NCI-H146 (cell line): ENCODE measurements at regions not wholly inside any gene's neighbourhood (a gene's known extent, or its start where the extent isn't known, plus 50 kb on each side); places are given as distances from the start of the nearest gene placed in this dataset.

Source experiments
- DNase-seq: peaks from one replicate; lab custom pipeline; 2025; lab: John Stamatoyannopoulos, UW

DNA sequence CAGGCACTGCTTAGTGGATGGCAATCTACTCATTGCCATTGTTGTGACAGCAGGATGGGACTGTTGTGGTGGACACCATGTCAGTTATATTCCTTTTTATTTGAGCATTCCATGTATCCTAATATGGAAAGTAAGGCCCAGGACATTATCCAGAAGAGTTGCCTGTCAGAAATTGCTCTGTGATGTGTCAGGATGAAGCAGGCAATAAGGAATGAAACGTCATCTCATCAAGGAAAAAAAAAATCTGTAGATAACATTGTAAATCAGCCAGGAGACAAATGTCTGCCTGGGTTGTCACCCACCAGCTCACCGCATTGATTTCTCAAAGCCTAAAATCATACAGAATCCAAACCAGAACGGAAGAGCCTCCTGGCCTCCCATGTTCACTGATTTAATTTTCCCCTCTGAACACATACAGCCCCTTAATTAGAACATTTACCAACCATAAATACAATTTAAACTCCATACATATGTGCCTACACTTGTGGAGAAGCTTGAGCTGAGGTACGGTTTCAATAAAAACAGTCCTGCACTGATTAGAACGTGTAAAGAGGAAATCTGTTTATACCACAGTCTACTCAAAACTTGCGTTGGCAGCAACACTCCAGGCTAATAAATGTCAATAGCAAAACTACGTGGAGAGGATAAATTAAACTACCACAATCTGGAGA lies 73.9 kb downstream of the FOXD1 start:
- DNase-seq, result no peak

DNA sequence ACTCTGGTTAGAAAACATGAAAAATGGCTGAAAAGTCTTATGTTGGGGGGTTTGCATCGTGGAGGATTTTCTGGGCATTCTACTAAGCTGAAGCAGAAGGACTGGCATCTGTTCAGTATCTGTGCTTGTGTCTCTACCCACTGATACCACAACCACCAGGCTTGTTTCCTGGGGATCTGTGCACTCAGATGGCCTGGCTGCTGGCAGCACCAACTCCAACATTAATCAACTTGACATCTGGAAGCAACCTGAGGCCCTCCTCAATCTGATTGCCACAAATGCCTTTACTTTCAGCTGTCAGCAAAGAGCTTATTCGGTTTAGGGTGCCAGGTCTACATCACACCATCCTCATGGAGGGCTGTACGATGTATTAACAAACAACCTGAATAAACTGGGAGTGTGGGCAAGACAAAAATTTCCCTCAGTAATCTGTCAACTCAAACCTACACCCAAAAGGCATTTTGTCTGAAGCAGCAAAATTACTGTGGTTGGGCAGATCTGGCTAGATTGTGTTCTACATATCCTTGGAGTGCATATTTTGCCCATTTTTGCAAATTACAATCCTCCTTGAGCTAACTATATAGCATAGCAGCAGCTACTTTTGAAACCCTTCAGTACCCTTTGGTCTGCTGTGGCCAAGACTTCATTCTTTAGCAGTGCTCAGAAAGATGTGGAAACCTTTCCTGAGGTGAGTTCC lies 74.6 kb downstream of the FOXD1 start:
- DNase-seq, result no peak

DNA sequence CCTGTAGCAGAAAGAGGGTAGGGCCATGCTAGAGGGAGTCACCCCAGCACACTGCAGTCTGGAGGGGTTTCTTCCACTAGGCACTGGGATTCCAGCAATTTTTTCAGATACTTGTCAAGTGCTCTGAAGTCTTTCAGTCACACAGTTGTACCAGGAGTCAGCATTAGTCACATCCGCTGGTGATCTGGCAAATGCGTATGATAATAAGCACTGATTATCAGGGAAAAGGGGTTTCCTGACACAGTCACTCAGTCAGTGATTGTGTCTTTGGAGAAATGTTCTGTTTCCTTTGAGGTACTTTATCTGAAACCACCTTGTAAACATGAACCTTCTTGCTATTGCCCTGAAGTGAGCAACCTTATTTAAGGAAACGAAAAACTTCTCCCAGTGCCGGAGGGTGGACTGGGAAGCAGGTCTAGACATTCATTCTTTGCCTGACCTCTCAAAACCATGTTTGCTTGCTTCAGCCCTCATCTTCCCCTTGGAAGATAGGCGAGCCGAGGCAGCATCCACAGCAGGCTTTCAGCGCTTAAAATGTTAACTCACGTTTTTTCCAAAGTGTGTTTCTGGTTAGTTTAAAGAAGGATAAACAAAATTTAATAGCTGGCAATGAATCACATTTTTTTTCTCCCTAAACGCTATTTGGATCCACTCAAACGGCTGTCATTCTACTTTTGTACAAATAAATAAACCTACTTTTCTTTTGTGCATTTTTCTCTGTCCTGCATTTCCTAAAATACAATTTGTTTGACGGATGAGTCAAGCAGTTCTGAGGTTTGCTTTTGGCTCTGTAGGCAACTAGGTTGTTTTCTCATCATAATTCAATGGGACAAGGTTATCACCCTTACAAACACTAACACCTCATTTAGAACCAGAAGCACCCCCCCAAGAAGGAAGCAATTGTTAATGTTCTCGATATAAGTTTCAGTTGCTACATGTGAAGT lies 77.7 kb downstream of the FOXD1 start:
- no peak for DNase-seq

DNA sequence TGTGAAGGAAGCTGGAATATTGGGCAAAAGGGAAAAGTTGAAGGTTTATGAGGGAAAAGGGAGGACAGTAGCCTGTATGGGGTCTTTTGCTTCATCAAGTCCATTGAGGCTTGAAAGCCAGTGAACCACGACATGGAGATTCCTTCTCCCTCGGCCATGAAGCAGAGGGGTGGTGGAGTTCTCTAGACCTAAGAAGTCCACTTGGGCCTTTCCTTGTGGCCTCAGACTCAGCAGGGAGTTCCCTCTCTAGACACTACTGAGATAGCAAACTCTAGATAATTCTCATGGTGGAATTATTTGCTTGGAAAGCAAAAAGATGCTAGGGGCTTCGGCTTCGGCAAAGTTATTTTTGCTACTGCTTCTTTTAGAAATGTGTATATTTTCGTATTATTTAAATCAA lies 78.5 kb downstream of the FOXD1 start:
- no peak for DNase-seq

DNA sequence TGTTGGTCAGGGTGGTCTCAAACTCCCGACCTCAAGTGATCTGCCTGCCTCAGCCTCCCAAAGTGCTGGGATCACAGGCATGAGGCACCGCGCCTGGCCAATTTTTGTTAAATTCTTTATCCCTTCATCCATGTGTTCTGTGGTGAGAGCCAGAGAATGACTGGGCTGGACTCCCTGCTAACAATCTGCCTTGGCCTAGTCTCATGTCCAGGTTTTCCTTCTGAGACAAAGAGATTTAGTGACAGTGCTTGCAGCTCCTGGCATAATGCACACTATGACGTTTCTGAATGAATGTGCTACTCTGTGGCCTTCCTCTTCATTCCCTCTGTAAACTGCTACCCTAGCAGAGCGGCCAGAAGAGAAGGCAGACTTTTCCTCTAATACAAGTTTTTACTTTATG lies 79.3 kb downstream of the FOXD1 start:
- DNase-seq, result no peak

DNA sequence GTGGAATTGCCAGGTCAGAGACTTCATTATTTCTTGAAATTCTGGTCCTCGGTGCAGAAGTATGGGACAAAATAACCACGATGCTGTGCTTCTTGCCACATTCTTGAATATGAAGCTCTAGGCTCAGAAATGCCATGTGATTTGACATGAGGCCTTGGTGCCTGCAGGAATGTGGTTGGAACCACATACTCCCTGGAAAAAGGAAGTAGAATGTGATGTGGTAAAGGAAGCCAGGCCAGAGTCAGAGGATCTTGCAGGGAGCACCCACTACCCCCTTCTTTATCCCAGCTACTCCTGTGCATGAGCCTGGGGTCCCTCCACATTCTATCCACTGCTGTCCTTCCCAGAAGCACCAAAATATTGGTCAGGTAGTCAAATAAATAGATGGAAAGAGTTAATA lies 80.9 kb downstream of the FOXD1 start:
- no peak for DNase-seq

DNA sequence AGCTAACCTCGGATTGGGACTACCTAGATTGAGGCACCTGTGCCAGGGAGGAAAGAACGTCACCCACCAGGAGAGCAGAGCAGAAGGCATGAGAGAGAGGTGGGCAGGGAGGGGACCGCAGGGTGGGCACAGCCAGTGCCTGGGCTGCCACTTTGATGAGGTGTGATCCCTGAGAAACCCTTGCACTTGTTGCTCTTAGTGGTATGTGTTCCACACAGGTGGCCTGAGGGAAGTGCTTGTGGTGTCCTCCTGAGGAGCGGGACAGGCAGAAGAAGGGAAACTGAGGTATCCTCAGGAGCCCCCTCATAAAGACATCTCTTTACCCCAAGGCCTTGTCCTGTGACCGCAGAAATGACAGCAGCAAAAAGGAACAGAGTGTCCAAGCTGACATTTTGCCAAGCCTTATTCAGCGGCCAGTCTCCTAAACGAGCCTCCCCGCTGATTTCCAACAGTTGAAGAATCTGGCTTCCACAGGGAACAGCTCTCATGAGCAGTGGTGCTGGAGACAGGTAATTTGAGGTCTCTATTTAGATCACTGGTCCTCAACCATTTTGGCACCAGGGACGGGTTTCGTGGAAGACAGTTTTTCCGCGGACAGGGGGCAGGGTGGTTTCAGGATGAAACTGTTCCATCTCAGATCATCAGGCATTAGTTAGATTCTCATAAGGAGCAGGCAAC lies 82.4 kb downstream of the FOXD1 start:
- DNase-seq, result peak; percentile 80

DNA sequence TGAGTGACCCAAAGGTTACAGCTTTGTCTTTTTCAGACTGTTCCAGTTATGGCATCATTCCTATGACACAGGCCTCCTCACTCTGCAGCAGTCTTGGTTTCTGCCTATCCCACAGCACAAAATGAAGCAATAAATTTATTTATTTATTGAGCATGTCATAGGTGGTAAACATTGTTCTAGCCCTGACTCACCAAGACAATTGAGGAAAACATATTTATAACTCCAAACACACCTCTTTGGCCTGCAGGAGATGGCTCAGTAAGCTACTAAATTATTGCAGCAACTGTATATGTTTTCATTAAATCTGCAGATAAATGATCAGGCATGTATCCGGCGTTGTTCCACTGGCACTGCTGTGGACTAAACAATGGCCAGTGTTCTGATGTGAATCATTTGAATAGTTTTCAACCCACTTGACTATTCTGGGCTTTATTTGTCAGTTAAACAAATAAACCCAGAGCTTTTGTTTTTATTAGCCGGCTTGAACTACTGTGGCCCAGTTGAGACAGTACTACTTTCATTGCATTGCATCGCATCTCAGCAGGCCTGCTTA lies 83.2 kb downstream of the FOXD1 start:
- DNase-seq, result no peak

DNA sequence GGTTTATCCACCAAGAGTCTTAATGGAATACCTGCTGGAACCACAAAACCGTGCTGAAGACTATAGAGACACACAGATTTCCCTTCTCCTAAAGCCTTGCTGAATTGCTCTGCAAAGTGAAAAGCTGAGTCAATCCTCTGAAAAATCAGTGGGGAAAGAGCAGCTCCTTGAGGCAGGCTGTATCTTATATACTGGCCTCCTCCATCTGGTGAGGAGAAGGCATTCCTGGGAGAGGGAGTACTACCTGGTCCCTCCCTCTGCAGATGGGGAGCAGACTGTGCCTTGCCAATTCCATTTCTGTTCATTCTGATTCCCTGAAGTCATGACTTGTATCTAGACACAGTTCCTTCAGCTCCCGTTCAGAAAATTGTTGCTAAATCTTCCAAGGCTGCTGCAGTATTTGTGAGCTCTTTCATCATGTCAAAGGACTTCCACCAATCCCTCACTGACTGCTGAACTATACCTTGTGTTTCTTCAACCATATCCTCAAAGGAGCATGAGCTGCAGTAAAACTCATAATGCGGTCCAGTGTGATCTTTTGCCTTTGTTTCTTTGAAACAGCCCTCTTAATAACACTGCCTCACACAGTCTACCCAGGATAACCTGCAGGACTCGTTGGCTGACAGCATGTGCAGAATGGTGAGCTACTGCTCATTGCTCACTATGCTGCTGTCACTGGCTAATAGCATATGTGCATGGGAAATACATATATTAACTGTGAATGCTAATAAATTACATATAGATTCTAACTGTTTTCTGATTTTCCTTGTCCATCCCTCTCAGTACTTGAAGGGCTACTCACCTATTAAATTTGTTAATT lies 84.5 kb downstream of the FOXD1 start:
- no peak for DNase-seq

DNA sequence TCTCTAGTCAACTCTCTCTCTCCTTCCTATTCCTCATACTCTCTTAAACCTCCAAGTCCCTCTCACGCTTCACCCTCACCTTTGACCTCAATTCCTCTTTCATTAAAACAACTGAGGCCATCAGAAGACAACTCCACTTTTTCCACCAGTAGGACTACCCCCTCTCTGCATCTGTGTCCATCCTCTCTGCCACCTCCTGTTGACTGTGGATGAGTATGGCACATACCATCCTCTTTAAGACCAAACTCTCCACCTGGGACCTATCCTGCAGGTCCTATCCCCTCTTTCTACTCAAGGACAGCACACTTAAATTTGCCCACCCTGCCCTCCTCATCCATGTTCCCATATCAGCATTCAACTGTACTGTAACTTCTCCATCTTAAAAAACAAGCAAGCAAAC lies 89.2 kb downstream of the FOXD1 start:
- no peak for DNase-seq

DNA sequence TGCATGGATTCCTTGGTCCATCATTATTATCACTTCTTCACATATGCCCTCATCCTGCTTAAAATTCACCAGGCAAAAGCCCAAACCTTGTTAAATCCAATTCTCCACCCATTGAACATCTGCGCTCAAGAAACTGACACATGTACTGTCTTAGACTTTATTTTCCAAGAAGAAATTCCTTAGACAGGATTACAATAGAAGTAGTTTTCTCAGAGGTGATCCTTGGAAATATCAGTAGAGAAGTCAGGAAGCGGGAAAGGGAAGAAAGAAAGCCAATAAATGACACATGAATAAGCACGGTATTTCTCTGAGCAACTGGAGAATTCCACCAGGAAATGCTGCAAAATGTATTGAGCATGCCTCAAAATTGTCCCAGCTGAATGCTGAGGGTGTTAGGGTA lies 90.2 kb downstream of the FOXD1 start:
- DNase-seq, result no peak

DNA sequence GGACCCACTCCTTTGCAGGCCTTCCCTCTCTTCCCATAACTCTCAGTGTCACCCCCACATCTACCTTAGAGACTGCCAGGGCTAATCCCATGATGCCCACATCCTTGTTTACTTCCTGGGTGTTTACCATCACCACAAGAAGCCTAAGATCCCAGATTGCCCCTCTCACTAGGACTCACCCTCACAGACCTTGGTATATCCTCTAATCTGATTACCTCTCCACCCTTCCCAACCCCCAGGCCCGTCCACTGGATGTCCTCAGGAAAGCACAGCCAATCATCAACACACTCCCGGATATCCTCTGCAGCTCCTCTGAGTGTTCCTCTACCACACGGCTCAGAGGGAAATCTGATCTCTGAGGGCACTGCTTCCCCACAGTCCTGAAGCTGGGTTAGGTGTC lies 91.0 kb downstream of the FOXD1 start:
- no peak for DNase-seq

DNA sequence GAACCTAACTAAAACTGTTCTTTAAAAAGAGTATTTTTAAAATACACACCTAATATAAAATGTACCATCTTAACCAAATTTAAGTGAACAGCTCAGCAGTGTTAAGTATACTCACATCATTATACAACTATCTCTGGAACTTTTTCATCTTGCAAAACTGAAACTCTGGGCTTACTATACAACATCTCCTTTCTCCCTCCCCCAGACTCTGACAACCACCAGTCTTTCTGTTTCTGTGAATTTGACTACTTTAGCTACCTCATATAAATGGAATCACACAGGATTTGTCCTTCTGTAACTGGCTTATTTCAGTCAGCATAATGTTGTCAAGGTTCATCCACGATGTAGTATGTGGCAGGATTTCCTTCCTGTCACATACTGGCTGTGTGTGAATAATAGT lies 93.5 kb downstream of the FOXD1 start:
- DNase-seq, result no peak

DNA sequence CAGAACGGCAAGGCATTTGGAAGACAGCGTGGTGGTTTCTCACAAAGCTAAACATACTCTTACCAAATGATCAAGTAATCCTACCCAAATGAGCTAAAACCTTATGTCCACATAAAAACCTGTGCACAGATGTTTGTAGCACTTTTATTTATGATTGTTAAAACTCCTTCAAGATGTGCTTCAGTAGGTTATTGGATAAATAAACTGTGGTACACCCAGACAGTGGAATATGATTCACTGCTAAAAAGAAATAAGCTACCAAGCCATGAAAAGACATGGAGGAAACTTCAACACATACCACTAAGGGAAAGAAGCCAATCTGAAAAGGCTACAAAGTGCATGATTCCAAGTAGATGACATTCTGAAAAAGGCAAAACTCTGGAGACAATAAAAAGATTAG lies 94.2 kb downstream of the FOXD1 start:
- no peak for DNase-seq

DNA sequence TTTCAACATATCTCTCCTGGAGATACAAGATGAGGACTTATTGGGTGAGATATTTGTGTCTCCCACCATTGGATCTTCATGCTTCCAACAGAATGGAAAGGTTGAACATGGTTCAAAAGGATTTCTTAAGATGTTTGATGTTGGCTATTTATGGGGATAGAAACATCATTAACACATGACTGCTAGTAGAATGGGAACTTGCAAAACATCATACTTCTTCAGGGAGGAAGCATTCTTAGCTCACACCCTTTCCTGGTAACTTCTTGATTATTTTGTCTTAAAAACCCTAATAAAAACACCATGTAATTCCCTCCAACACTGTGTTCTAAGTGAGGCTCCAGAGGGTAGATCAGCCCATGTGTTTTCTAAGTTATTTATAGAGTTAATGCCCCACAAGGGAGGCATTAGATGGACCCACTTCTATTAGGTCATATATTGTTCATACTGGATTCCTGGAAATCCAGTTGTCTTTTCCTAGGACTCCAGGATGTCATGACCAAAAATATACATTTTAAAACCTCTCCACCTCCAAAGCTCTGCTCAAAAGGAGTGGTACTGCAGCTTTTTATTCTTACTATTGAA lies 95.8 kb downstream of the FOXD1 start:
- DNase-seq, result no peak

DNA sequence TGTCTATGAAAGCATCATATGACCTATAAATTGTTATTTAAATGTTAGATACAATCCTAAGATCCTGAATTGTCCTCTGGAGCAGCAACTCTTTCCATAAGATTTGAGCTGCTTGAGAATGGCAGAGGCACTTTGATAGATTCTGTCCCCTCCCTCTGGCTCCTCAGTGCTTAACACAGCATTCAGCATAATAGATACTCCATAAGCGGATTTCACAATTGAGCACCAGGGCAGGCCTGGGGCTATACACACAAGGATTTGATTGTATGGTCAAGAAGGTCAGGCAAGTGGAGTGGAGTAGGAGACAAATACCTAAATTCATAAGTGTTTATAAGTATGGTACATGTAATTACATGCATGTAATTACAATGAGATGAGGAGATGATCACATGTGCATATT lies 96.3 kb downstream of the FOXD1 start:
- DNase-seq, result no peak

DNA sequence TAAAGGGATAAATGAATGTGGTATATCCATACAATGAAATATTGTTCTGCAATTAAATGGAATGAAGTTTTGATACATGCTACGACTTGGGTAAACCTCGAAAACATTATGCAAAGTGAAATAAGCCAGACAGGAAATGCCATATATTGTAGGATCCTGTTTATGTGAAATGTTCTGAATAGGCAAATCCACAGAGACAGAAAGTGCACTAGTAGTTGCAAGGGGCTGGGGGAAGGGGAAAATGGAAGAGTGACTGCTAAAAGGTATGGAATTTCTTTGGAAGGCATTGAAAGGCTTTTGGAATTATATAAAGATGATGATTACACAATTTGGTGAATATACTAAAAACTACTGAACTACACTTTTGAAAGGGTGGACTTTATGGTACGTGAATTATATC lies 97.0 kb downstream of the FOXD1 start:
- no peak for DNase-seq

DNA sequence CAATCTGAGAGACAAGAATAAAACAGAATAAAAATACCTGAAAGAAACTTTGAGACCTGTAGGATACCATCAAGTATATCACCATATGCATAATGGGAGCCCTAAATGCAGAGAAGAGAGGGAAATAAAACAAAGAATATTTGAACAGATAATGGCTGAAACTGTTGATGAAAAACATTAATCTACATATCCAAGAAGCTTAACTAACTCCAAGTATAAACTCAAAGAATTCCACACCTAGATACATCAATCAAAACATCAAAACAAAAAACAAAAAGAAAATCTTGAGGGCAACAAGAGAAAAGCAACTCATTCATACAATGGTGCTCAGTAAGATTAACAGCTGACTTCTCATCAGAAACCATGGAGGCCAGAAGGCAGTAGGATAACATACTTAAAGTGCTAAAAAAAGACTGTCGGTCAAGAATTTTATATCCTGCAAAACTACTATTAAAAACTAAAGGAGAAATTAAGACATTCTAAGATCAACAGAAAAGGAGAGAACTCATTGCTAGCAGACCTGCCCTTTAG lies 101.6 kb downstream of the FOXD1 start:
- no peak for DNase-seq

DNA sequence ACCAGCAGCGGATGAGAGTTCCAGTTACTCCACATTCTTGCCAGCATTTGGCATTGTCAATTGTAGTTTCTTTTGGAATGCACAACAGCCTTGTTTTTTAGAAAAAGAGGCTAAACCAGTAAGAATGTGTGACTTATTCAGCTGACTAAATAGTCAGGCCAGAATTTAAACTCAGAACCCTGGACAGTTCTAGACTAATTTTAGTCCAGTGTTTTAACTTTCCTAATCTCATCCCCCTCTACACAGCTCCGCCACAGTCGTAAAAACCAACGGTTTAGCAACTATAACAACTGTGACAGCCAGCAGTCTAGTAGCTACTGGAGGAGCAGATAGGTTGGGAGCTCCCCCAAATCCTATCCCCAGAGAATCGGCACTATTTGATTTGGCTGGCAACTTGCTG lies 103.7 kb downstream of the FOXD1 start:
- DNase-seq, result no peak

DNA sequence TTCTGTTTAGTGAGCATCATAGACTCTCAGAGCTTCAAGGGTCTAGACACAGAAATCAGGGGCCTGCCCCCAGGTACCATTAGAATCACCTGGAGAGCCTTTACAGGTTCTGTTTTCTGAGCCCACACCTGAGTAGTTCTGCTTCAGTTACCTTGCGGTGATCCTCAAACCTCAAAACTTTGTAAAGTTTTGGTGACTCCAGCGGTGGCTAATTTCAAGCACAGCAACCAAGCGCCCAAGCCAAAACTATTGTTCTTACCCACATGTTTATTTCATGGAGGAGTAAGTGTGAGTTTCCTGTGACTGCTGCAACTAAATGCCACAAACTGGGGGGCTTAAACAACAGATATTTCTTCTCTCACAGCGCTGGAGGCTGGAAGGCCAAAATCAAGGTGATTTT lies 108.9 kb downstream of the FOXD1 start:
- DNase-seq, result no peak
